ENCODE measurements at regions not wholly inside any gene's neighbourhood (a gene's known extent, or its start where the extent isn't known, plus 50 kb on each side); places are given as distances from the start of the nearest gene placed in this dataset.

DNA sequence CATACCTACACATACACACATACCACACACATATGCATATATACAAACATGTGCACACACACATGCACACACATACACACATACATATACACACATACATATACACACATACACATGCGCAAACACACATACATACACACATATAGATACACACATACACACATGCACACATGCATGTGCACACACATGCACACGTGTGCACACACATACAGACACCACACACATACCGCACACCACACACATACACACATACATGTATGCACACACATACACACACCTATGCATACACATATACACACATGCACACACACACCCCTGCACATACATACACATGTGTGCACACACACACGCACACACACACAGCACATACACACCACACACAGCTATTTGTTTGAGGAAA lies 236.5 kb downstream of the WDR11 start:
- H3K27me3 ChIP-seq (ENCODE audit: insufficient read depth, low read length, poor library complexity, severe bottlenecking): no peaks in the 10 kb centered on the region
- H3K4me2 ChIP-seq (ENCODE audit: low read depth, low read length, poor library complexity, severe bottlenecking): no peak overlapping the region
- H3K9ac ChIP-seq (ENCODE audit: low read depth, low read length, poor library complexity, severe bottlenecking): no peak overlapping the region
- no peaks in the 10 kb centered on the region for H3F3A ChIP-seq (ENCODE audit: low read depth)
- H3K9me2 ChIP-seq (replicated peaks; ENCODE audit: low read depth, low read length): no peaks in the 10 kb centered on the region
- H4K20me1 ChIP-seq (ENCODE audit: insufficient read depth, low read length, poor library complexity, severe bottlenecking): no peaks in the 10 kb centered on the region
- TF ChIP-seq EZH2phosphoT487 (IDR thresholded peaks at IDR 0.05; ENCODE audit: borderline replicate concordance): no peak
- TF ChIP-seq, protein P1, sequence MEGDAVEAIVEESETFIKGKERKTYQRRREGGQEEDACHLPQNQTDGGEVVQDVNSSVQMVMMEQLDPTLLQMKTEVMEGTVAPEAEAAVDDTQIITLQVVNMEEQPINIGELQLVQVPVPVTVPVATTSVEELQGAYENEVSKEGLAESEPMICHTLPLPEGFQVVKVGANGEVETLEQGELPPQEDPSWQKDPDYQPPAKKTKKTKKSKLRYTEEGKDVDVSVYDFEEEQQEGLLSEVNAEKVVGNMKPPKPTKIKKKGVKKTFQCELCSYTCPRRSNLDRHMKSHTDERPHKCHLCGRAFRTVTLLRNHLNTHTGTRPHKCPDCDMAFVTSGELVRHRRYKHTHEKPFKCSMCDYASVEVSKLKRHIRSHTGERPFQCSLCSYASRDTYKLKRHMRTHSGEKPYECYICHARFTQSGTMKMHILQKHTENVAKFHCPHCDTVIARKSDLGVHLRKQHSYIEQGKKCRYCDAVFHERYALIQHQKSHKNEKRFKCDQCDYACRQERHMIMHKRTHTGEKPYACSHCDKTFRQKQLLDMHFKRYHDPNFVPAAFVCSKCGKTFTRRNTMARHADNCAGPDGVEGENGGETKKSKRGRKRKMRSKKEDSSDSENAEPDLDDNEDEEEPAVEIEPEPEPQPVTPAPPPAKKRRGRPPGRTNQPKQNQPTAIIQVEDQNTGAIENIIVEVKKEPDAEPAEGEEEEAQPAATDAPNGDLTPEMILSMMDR (conservative IDR thresholded peaks at IDR 0.05; ENCODE audit: low read length): no peak
- H3K79me2 ChIP-seq (ENCODE audit: insufficient read depth, low read length): no peaks in the 10 kb centered on the region
- H2AFZ ChIP-seq (ENCODE audit: low read length): no peak overlapping the region
- no peaks in the 10 kb centered on the region for H3K36me3 ChIP-seq (ENCODE audit: insufficient read depth, low read length)
- H3K4me3 ChIP-seq (ENCODE audit: low read length, poor library complexity, severe bottlenecking): no peak overlapping the region
- H3K4me1 ChIP-seq (ENCODE audit: insufficient read depth, low read length, poor library complexity, severe bottlenecking): no peaks in the 10 kb centered on the region
- H3K9me3 ChIP-seq (ENCODE audit: insufficient read depth, low read depth, low read length): 0 out of 2 replicates have a peak, but pooled peaks cover 2% of the 10 kb centered on the region

DNA sequence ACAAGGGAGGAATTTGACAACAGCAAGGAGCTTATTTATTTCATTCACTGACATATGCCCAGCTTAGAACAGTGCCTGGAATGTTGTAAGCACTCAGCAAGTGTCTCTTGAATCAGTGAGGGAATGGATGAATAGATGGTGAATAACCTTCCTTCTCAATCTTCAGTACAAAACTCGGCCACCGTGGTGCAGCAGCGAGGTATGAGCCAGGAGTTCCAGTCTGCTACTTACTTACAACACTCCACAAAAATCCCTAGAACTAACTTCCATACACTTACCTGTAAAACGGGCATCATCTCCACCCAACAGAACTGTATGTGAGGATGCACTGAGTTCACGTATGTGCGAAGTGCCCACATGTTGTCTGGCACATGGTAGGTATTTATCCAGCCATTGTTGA lies 237.4 kb downstream of the WDR11 start:
- no peak overlapping the region for H2AFZ ChIP-seq (ENCODE audit: low read length)

DNA sequence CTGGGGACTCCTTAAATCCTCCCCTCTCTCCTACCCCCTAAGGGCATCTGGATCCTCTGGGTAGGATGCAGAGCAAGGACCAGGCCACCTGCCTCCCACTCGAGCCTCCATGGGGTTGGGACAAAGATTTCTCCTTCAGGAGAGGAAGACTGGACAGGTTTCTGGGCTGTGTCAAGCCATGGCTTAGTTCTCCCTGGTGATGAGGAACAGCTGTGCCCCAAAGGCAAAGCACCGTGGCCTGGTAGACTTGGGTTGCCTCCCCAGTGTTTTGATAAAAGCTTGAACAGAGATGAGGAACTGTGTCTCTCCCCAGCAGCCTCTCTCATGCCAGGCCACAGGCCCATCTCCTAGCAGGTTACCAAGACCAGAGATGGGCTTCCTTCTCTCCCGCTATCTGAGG lies 238.3 kb downstream of the WDR11 start:
- Histone ChIP-seq H3K4me1 (ENCODE audit: insufficient read depth, low read length, poor library complexity, severe bottlenecking) (no peaks in the 10 kb centered on the region), H3K4me3 (ENCODE audit: low read length, poor library complexity, severe bottlenecking) (no peak overlapping the region), H4K20me1 (ENCODE audit: insufficient read depth, low read length, poor library complexity, severe bottlenecking) (no peaks in the 10 kb centered on the region), H3K9ac (ENCODE audit: low read depth, low read length, poor library complexity, severe bottlenecking) (no peak overlapping the region), H3K4me2 (ENCODE audit: low read depth, low read length, poor library complexity, severe bottlenecking) (no peak overlapping the region), H3K79me2 (ENCODE audit: insufficient read depth, low read length) (no peaks in the 10 kb centered on the region), H3F3A (ENCODE audit: low read depth) (no peaks in the 10 kb centered on the region), H3K9me3 (ENCODE audit: insufficient read depth, low read depth, low read length) (no peaks in the 10 kb centered on the region), H3K27me3 (ENCODE audit: insufficient read depth, low read length, poor library complexity, severe bottlenecking) (no peaks in the 10 kb centered on the region), H2AFZ (ENCODE audit: low read length) (no peak overlapping the region), H3K9me2 (replicated peaks; ENCODE audit: low read depth, low read length) (no peaks in the 10 kb centered on the region), H3K36me3 (ENCODE audit: insufficient read depth, low read length) (no peaks in the 10 kb centered on the region)
- TF ChIP-seq, protein P1 (conservative IDR thresholded peaks at IDR 0.05; ENCODE audit: low read length): no peak
- TF ChIP-seq EZH2phosphoT487 (IDR thresholded peaks at IDR 0.05; ENCODE audit: borderline replicate concordance): no peak

More for the DNA sequence above, 237.4 kb downstream of the WDR11 start:
- H3K4me2 ChIP-seq (ENCODE audit: low read depth, low read length, poor library complexity, severe bottlenecking): no peak overlapping the region
- no peak overlapping the region for H3K4me3 ChIP-seq (ENCODE audit: low read length, poor library complexity, severe bottlenecking)
- no peaks in the 10 kb centered on the region for H3K79me2 ChIP-seq (ENCODE audit: insufficient read depth, low read length)
- no peaks in the 10 kb centered on the region for H4K20me1 ChIP-seq (ENCODE audit: insufficient read depth, low read length, poor library complexity, severe bottlenecking)
- no peaks in the 10 kb centered on the region for H3F3A ChIP-seq (ENCODE audit: low read depth)
- no peaks in the 10 kb centered on the region for H3K9me2 ChIP-seq (replicated peaks; ENCODE audit: low read depth, low read length)
- no peaks in the 10 kb centered on the region for H3K4me1 ChIP-seq (ENCODE audit: insufficient read depth, low read length, poor library complexity, severe bottlenecking)
- 0 out of 2 replicates have a peak, but pooled peaks cover 2% of the 10 kb centered on the region for H3K9me3 ChIP-seq (ENCODE audit: insufficient read depth, low read depth, low read length)
- no peaks in the 10 kb centered on the region for H3K27me3 ChIP-seq (ENCODE audit: insufficient read depth, low read length, poor library complexity, severe bottlenecking)
- no peaks in the 10 kb centered on the region for H3K36me3 ChIP-seq (ENCODE audit: insufficient read depth, low read length)
- TF ChIP-seq EZH2phosphoT487 (IDR thresholded peaks at IDR 0.05; ENCODE audit: borderline replicate concordance): no peak
- TF ChIP-seq, protein P1 (conservative IDR thresholded peaks at IDR 0.05; ENCODE audit: low read length): no peak
- H3K9ac ChIP-seq (ENCODE audit: low read depth, low read length, poor library complexity, severe bottlenecking): no peak overlapping the region
